ENCODE measurements at regions not wholly inside any gene's neighbourhood (a gene's known extent, or its start where the extent isn't known, plus 50 kb on each side); places are given as distances from the start of the nearest gene placed in this dataset.

DNA sequence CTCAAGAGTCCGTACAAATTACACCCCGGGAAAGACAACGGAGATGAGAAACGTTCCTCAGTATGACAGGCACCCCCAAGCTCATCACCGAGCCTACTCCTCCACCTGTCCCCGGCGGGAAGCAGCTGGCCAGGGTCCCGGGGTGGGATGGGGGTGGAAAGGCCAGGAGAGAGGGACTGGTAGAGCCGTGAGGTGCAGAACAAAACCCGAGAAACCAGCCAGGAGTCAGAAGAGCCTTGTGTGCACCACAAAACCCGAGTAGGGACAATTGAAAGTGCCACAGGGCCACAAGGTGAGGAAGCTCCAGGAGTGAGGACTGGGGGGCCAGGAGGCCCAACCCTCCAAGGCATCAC, 75.5 kb upstream of the SALL3 start:
- TF ChIP-seq, protein P1, sequence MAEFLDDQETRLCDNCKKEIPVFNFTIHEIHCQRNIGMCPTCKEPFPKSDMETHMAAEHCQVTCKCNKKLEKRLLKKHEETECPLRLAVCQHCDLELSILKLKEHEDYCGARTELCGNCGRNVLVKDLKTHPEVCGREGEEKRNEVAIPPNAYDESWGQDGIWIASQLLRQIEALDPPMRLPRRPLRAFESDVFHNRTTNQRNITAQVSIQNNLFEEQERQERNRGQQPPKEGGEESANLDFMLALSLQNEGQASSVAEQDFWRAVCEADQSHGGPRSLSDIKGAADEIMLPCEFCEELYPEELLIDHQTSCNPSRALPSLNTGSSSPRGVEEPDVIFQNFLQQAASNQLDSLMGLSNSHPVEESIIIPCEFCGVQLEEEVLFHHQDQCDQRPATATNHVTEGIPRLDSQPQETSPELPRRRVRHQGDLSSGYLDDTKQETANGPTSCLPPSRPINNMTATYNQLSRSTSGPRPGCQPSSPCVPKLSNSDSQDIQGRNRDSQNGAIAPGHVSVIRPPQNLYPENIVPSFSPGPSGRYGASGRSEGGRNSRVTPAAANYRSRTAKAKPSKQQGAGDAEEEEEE (CRISPR knock-in tag; IDR thresholded peaks at IDR 0.05; ENCODE audit: borderline replicate concordance), result no peak
- TF ChIP-seq CEBPB (IDR thresholded peaks at IDR 0.05; ENCODE audit: borderline replicate concordance, low read depth, low read length) (no peak), POLR2AphosphoS5 (IDR thresholded peaks at IDR 0.05; ENCODE audit: low read depth, low read length) (no peak), ESRRA (CRISPR knock-in tag; IDR thresholded peaks at IDR 0.05; ENCODE audit: low read depth) (no peak), TAF1 (CRISPR knock-in tag; IDR thresholded peaks at IDR 0.05) (no peak), CREB1 (IDR thresholded peaks at IDR 0.05) (no peak), CREB1 (CRISPR knock-in tag; IDR thresholded peaks at IDR 0.05) (no peak), ZNF101 (CRISPR knock-in tag; IDR thresholded peaks at IDR 0.05; ENCODE audit: borderline replicate concordance, low read depth) (no peak), KAT8 (CRISPR knock-in tag; IDR thresholded peaks at IDR 0.05) (no peak), ZBTB20 (CRISPR knock-in tag; IDR thresholded peaks at IDR 0.05; ENCODE audit: borderline replicate concordance, low read depth) (no peak)
- TF ChIP-seq, protein P2, sequence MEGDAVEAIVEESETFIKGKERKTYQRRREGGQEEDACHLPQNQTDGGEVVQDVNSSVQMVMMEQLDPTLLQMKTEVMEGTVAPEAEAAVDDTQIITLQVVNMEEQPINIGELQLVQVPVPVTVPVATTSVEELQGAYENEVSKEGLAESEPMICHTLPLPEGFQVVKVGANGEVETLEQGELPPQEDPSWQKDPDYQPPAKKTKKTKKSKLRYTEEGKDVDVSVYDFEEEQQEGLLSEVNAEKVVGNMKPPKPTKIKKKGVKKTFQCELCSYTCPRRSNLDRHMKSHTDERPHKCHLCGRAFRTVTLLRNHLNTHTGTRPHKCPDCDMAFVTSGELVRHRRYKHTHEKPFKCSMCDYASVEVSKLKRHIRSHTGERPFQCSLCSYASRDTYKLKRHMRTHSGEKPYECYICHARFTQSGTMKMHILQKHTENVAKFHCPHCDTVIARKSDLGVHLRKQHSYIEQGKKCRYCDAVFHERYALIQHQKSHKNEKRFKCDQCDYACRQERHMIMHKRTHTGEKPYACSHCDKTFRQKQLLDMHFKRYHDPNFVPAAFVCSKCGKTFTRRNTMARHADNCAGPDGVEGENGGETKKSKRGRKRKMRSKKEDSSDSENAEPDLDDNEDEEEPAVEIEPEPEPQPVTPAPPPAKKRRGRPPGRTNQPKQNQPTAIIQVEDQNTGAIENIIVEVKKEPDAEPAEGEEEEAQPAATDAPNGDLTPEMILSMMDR (CRISPR knock-in tag; IDR thresholded peaks at IDR 0.05), result no peak
- TF ChIP-seq, protein P3, sequence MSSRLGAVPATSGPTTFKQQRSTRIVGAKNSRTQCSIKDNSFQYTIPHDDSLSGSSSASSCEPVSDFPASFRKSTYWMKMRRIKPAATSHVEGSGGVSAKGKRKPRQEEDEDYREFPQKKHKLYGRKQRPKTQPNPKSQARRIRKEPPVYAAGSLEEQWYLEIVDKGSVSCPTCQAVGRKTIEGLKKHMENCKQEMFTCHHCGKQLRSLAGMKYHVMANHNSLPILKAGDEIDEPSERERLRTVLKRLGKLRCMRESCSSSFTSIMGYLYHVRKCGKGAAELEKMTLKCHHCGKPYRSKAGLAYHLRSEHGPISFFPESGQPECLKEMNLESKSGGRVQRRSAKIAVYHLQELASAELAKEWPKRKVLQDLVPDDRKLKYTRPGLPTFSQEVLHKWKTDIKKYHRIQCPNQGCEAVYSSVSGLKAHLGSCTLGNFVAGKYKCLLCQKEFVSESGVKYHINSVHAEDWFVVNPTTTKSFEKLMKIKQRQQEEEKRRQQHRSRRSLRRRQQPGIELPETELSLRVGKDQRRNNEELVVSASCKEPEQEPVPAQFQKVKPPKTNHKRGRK (CRISPR knock-in tag; IDR thresholded peaks at IDR 0.05), result no peak
- TF ChIP-seq, protein P4, sequence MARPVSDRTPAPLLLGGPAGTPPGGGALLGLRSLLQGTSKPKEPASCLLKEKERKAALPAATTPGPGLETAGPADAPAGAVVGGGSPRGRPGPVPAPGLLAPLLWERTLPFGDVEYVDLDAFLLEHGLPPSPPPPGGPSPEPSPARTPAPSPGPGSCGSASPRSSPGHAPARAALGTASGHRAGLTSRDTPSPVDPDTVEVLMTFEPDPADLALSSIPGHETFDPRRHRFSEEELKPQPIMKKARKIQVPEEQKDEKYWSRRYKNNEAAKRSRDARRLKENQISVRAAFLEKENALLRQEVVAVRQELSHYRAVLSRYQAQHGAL (CRISPR knock-in tag; IDR thresholded peaks at IDR 0.05; ENCODE audit: not compliant biosample characterization), result no peak
- TF ChIP-seq, protein P5, sequence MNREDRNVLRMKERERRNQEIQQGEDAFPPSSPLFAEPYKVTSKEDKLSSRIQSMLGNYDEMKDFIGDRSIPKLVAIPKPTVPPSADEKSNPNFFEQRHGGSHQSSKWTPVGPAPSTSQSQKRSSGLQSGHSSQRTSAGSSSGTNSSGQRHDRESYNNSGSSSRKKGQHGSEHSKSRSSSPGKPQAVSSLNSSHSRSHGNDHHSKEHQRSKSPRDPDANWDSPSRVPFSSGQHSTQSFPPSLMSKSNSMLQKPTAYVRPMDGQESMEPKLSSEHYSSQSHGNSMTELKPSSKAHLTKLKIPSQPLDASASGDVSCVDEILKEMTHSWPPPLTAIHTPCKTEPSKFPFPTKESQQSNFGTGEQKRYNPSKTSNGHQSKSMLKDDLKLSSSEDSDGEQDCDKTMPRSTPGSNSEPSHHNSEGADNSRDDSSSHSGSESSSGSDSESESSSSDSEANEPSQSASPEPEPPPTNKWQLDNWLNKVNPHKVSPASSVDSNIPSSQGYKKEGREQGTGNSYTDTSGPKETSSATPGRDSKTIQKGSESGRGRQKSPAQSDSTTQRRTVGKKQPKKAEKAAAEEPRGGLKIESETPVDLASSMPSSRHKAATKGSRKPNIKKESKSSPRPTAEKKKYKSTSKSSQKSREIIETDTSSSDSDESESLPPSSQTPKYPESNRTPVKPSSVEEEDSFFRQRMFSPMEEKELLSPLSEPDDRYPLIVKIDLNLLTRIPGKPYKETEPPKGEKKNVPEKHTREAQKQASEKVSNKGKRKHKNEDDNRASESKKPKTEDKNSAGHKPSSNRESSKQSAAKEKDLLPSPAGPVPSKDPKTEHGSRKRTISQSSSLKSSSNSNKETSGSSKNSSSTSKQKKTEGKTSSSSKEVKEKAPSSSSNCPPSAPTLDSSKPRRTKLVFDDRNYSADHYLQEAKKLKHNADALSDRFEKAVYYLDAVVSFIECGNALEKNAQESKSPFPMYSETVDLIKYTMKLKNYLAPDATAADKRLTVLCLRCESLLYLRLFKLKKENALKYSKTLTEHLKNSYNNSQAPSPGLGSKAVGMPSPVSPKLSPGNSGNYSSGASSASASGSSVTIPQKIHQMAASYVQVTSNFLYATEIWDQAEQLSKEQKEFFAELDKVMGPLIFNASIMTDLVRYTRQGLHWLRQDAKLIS (CRISPR knock-in tag; IDR thresholded peaks at IDR 0.05), result no peak

All from HepG2 (cell line).